Nephron (organoid): ENCODE measurements at regions not wholly inside any gene's neighbourhood (a gene's known extent, or its start where the extent isn't known, plus 50 kb on each side); places are given as distances from the start of the nearest gene placed in this dataset.

ENCODE experiments used
- H3K27ac Mint-ChIP-seq, 3 experiments: 2 replicates each; pipeline ENCODE4 v1.8.0; 2020; ENCODE audit warnings: mixed read lengths in 3 of 3, mild to moderate bottlenecking in 2 of 3, moderate library complexity in 1 of 3
- H3K27me3 Mint-ChIP-seq: 2 replicates; pipeline ENCODE4 v1.8.0; 2021; ENCODE audit warnings: low read depth, mild to moderate bottlenecking, moderate library complexity, mixed read lengths
- H3K36me3 Mint-ChIP-seq: 2 replicates; pipeline ENCODE4 v1.8.0; 2020; ENCODE audit warnings: low read depth, mixed read lengths
- H3K4me1 Mint-ChIP-seq: 2 replicates; pipeline ENCODE4 v1.8.0; 2020; ENCODE audit warnings: mixed read lengths
- H3K4me3 Mint-ChIP-seq, 3 experiments: 2 replicates each; pipeline ENCODE4 v1.8.0; 2020; ENCODE audit warnings: mild to moderate bottlenecking in 3 of 3, mixed read lengths in 3 of 3, moderate library complexity in 2 of 3
- H3K9me3 Mint-ChIP-seq: 2 replicates; pipeline ENCODE4 v1.8.0; 2020; ENCODE audit warnings: mixed read lengths
- TF ChIP-seq, protein P1 (sequence below), 3 experiments: fragments of 200-600 bp; sonication (generic); IDR thresholded peaks; one replicate each; pipeline ENCODE4 v1.5.0; 2021; ENCODE audit warnings: antibody characterized with exemption in 3 of 3; ENCODE audit not compliant: unreplicated experiment in 3 of 3

DNA sequence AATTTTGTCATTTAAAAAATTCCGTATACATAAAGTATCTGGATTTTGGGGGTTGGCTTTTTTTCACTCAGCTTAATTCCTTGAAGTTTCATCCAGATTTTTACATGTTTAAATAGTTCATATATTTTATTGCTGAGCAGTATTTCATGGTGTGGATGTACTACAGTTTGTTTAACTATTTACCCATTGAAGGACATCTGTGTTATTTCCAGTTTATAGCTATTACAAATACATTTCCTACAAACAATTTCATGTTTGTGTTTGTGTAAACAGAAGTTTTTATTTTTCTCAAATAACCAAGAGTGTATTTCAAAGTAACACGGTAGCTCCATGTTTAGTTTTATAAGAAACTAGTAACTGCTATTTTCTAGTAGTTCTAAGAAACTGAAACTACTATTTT, 299.7 kb upstream of the ANO3 start:
- Mint-ChIP-seq H3K4me3 (no peak overlapping the region), H3K27me3 (no peaks in the 10 kb centered on the region), H3K4me1 (no peaks in the 10 kb centered on the region), H3K27ac (no peak overlapping the region), H3K9me3 (no peaks in the 10 kb centered on the region), H3K36me3 (no peaks in the 10 kb centered on the region)
- TF ChIP-seq, protein P1, sequence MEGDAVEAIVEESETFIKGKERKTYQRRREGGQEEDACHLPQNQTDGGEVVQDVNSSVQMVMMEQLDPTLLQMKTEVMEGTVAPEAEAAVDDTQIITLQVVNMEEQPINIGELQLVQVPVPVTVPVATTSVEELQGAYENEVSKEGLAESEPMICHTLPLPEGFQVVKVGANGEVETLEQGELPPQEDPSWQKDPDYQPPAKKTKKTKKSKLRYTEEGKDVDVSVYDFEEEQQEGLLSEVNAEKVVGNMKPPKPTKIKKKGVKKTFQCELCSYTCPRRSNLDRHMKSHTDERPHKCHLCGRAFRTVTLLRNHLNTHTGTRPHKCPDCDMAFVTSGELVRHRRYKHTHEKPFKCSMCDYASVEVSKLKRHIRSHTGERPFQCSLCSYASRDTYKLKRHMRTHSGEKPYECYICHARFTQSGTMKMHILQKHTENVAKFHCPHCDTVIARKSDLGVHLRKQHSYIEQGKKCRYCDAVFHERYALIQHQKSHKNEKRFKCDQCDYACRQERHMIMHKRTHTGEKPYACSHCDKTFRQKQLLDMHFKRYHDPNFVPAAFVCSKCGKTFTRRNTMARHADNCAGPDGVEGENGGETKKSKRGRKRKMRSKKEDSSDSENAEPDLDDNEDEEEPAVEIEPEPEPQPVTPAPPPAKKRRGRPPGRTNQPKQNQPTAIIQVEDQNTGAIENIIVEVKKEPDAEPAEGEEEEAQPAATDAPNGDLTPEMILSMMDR (IDR thresholded peaks at IDR 0.05; ENCODE audit: unreplicated experiment in 3 of 3): no peak

DNA sequence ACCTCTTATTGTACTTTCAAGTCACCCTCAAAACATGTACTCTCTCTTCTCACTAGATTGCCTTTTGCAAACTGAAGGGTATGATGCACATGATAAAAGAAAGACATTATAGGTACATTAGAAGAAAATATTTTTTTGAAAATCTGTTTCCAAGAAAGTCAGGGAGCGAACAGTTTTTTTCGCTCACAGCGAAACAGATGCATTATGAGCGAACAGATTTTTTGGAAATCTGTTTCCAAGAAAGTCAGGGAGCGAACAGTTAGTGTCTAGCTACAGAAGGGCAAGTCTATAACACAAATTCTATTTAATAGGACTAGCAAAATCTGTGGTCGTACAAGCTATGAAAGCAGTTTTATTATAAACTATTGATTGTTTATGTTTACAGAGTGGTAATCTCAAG, 296.2 kb upstream of the ANO3 start:
- Mint-ChIP-seq H3K36me3 (no peaks in the 10 kb centered on the region), H3K27me3 (no peaks in the 10 kb centered on the region), H3K4me3 (no peak overlapping the region), H3K4me1 (no peaks in the 10 kb centered on the region), H3K9me3 (no peaks in the 10 kb centered on the region), H3K27ac (no peak overlapping the region)
- TF ChIP-seq, protein P1 (IDR thresholded peaks at IDR 0.05; ENCODE audit: unreplicated experiment in 3 of 3): no peak

DNA sequence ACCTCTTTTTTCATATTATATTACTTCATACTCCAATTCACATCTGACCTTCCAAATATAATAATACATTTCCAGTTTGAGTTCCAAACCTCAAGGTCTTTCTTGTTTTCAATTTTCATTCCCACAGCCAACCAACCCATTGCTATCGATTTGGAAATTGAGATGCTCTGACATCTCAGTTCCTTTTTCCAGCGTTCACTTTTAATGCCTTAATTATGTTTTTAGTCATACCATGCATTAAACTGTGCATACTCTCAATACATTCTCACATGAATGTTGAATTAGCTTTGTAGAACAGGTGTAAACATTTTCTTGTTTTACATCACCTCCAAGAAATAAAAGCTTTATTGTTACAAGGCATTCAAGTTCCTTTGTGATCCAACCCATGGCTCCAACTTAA, 294.2 kb upstream of the ANO3 start:
- TF ChIP-seq, protein P1 (IDR thresholded peaks at IDR 0.05; ENCODE audit: unreplicated experiment in 3 of 3): no peak
- Mint-ChIP-seq H3K27me3 (no peaks in the 10 kb centered on the region), H3K4me1 (no peaks in the 10 kb centered on the region), H3K4me3 (no peak overlapping the region), H3K9me3 (no peaks in the 10 kb centered on the region), H3K36me3 (no peaks in the 10 kb centered on the region), H3K27ac (no peak overlapping the region)

DNA sequence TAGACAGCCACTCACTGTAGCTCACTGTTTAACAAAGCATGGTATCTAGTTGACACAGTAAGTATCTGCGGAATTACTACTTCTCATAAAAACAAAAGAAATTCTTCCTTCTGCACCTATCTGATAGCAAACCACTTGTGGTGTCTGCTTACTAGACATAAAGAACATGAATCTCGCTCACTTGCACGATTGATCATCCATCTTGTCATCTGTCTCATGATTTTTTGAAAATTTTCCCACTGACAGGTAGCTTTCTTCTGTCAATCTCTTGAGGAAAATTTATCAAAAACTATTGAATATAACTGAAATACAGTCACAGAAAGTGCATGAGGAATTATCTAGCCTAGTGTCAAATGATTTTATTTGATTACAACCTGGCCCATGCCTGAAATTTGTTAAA, 291.6 kb upstream of the ANO3 start:
- Mint-ChIP-seq H3K4me1 (no peaks in the 10 kb centered on the region), H3K36me3 (no peaks in the 10 kb centered on the region), H3K27me3 (no peaks in the 10 kb centered on the region), H3K4me3 (no peak overlapping the region), H3K27ac (no peak overlapping the region), H3K9me3 (no peaks in the 10 kb centered on the region)
- TF ChIP-seq, protein P1 (IDR thresholded peaks at IDR 0.05; ENCODE audit: unreplicated experiment in 3 of 3): no peak

DNA sequence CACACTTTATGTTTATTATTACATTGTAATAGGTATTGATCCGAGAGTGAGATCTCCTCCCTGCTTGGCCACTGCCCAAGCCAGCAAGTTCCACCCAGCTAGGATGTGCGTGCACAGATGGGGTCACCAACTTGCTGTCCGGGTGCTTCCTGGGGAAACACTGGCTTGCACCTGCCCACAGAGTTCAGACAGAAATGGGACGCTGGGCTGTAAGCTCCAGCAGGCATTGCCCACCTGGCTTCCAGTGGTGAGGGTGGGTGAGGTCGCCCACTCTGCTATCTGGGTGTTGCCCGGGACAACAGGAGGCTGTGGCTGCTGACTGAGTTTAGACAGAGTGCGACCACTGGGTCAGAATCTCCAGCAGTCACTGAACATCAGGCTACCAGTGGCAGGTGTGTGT, 289.8 kb upstream of the ANO3 start:
- Mint-ChIP-seq H3K4me1 (no peaks in the 10 kb centered on the region), H3K9me3 (no peaks in the 10 kb centered on the region), H3K4me3 (no peak overlapping the region), H3K27me3 (no peaks in the 10 kb centered on the region), H3K36me3 (no peaks in the 10 kb centered on the region), H3K27ac (no peak overlapping the region)
- TF ChIP-seq, protein P1 (IDR thresholded peaks at IDR 0.05; ENCODE audit: unreplicated experiment in 3 of 3): no peak

DNA sequence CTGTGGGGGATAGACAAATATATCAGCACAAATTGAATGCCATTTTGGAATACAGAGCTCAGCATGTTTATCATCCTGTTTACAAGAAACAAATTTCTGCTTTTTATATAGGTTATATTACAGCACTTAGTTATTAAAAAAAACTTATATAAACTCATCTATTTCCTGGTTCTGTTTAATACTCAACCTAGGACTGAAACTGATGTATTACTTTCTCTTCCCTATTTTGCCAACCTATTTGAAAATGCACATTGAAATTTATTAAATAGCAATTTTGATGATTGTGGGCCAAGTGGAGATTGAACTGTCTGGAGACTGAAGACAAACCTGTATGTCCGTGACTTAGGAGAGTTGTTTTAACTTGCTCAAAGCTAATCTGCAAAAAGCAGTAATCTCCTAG, 288.3 kb upstream of the ANO3 start:
- Mint-ChIP-seq H3K4me3 (no peak overlapping the region), H3K27ac (no peak overlapping the region), H3K9me3 (no peaks in the 10 kb centered on the region), H3K4me1 (no peaks in the 10 kb centered on the region), H3K27me3 (no peaks in the 10 kb centered on the region), H3K36me3 (no peaks in the 10 kb centered on the region)
- TF ChIP-seq, protein P1 (IDR thresholded peaks at IDR 0.05; ENCODE audit: unreplicated experiment in 3 of 3): no peak
